Pancreas (tissue), 10 donors: ENCODE measurements at regions not wholly inside any gene's neighbourhood (a gene's known extent, or its start where the extent isn't known, plus 50 kb on each side); places are given as distances from the start of the nearest gene placed in this dataset.

Experiments used
- ATAC-seq, 4 donors: fragments of 200-7000 bp; cut with Tn5 transposase; one replicate each; pipeline versions ENCODE4 v1.8.0 to v1.9.1; 2020; ENCODE audit warnings: mild to moderate bottlenecking in 4 of 4, moderate library complexity in 4 of 4
- DNase-seq, 6 donors: peaks; one replicate each; pipeline ENCODE4 v3.0.0-alpha.2; 2020
- FAIRE-seq: peaks from 2 replicates; lab custom pipeline; 2012; peaks lifted over from hg19 to GRCh38; lab: Jason Lieb, UNC
- H3K27ac ChIP-seq, 4 donors: fragments of 200-600 bp; sonication (generic); 1 replicate in 3 of 4; 2 replicates in 1 of 4; pipeline versions ENCODE4 v1.5.0 to v1.8.0; 2020
- H3K27me3 ChIP-seq, 4 donors: fragments of 200-600 bp; one replicate each; pipeline ENCODE4 v1.8.0; 2021
- H3K36me3 ChIP-seq, 3 donors: fragments of 200-600 bp; sonication (generic) in 1 of 3; one replicate each; pipeline versions ENCODE4 v1.5.0 to v1.8.0; 2020 to 2021
- H3K4me1 ChIP-seq, 3 donors: fragments of 200-600 bp; one replicate each; pipeline ENCODE4 v1.8.0; 2021
- H3K4me3 ChIP-seq, 4 donors: fragments of 200-600 bp; sonication (generic) in 2 of 4; one replicate each; pipeline versions ENCODE4 v1.5.0 to v1.8.0; 2020 to 2021
- H3K9me3 ChIP-seq, 4 donors: fragments of 200-600 bp; one replicate each; pipeline ENCODE4 v1.8.0; 2021
- CTCF ChIP-seq, 4 donors: fragments of 200-600 bp; sonication (generic) in 3 of 4; IDR thresholded peaks; one replicate each; pipeline versions ENCODE4 v1.5.0 to v1.8.0; 2021; ENCODE audit warnings: antibody characterized with exemption in 4 of 4
- WGBS, 2 donors: extraction: QIAGEN DNeasy Blood & Tissue Kit; methylation state at CpG; one replicate each; pipeline ENCODE4 v1.1.7; 2013; 5-methylcytosine and 5-hydroxymethylcytosine counted together
- intact Hi-C, 3 donors: fragments of 100-400 bp; cut with DNase I; formaldehyde crosslinking; loops; one replicate each; pipeline versions ENCODE4 v1.11.1 to v1.14.2; 2022
- donor health status: healthy with polysubstance abuse.
- donor health status: DM: no; HTN: no; CAD: no; lungs with moderate emphysema.
- donor health status: DM: no; HTN: no; CAD: no.
- donor health status: control.
- donor health status: control.
- donor health status: Bipolar disorder and iron deficiency.
- donor health status: DM: yes; HTN: yes; CAD: no.
- donor health status: DM: no; HTN: no; CAD: no.
- donor health status: DM: no; HTN: no; CAD: no.
- donor health status: DM: yes; HTN: yes; CAD: no.

GRCh38 chr1:87959236-87959635, 630.6 kb downstream of the LMO4 start:
- Histone ChIP-seq H3K9me3 (no peaks in the 10 kb centered on the region), H3K4me3 (no peak overlapping the region), H3K4me1 (no peaks in the 10 kb centered on the region), H3K27ac (no peak overlapping the region), H3K27me3 (no peaks in the 10 kb centered on the region), H3K36me3 (no peaks in the 10 kb centered on the region)
- ATAC-seq: no peak
- no peak for FAIRE-seq
- DNase-seq: no peak
- intact Hi-C loops: loop anchor here in 1 of 3 donors (10.0 kb wide), 1 partner anchor 814 kb away; no protein-coding TSS in a partner anchor
- TF ChIP-seq CTCF (IDR thresholded peaks at IDR 0.05): no peak
- 67 to 83% methylated on average over 4 of the region's 4 CpGs for WGBS, 2 donors

DNA sequence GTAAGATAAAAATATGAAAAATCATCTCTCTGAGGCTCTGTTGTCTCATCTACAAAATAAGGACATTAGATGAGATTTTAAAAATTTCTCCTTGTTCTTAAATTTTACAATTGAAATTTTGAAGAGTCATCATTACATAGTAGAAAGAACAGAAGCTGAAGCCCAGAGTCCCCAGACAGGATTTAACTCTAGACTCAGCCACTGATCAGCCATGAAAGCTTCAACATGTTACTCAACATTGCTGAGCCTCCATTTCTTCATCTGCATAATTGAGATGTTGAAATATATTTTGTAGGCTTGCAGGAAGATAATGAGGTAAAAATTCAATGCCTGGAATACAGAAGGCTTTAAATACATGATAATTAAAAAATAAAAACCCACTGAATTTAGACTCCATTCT, 633.3 kb downstream of the LMO4 start:
- Histone ChIP-seq H3K36me3 (no peaks in the 10 kb centered on the region), H3K4me3 (no peak overlapping the region), H3K27ac (no peak overlapping the region), H3K4me1 (no peaks in the 10 kb centered on the region), H3K9me3 (no peaks in the 10 kb centered on the region), H3K27me3 (no peaks in the 10 kb centered on the region)
- no peak for FAIRE-seq
- TF ChIP-seq CTCF (IDR thresholded peaks at IDR 0.05): no peak
- no peak for DNase-seq
- no peak for ATAC-seq
- intact Hi-C loops: no loop called here

- H3K4me1 ChIP-seq: no peaks in the 10 kb centered on the region
- FAIRE-seq (no peak), ATAC-seq (no peak), DNase-seq (no peak)
- H3K27me3 ChIP-seq: no peaks in the 10 kb centered on the region
- H3K4me3 ChIP-seq: no peak overlapping the region
- TF ChIP-seq CTCF (IDR thresholded peaks at IDR 0.05): no peak
- no peaks in the 10 kb centered on the region for H3K9me3 ChIP-seq
- H3K36me3 ChIP-seq: no peaks in the 10 kb centered on the region
- H3K27ac ChIP-seq: no peak overlapping the region
- intact Hi-C loops: no loop called here
- 49 to 91% methylated on average over 2 of the region's 2 CpGs for WGBS, 2 donors
Observed at GRCh38 chr1:87963556-87963955, 634.9 kb downstream of the LMO4 start.

- no peak for FAIRE-seq
- Histone ChIP-seq H3K4me3 (no peak overlapping the region), H3K4me1 (no peaks in the 10 kb centered on the region), H3K36me3 (no peaks in the 10 kb centered on the region), H3K27ac (no peak overlapping the region), H3K27me3 (no peaks in the 10 kb centered on the region), H3K9me3 (no peaks in the 10 kb centered on the region)
- ATAC-seq: no peak
- 85 to 86% methylated on average over 5 of the region's 5 CpGs for WGBS, 2 donors
- no peak for DNase-seq
- TF ChIP-seq CTCF (IDR thresholded peaks at IDR 0.05): no peak
- intact Hi-C loops: no loop called here
Observed at GRCh38 chr1:87965193-87965592, 636.5 kb downstream of the LMO4 start.

DNA sequence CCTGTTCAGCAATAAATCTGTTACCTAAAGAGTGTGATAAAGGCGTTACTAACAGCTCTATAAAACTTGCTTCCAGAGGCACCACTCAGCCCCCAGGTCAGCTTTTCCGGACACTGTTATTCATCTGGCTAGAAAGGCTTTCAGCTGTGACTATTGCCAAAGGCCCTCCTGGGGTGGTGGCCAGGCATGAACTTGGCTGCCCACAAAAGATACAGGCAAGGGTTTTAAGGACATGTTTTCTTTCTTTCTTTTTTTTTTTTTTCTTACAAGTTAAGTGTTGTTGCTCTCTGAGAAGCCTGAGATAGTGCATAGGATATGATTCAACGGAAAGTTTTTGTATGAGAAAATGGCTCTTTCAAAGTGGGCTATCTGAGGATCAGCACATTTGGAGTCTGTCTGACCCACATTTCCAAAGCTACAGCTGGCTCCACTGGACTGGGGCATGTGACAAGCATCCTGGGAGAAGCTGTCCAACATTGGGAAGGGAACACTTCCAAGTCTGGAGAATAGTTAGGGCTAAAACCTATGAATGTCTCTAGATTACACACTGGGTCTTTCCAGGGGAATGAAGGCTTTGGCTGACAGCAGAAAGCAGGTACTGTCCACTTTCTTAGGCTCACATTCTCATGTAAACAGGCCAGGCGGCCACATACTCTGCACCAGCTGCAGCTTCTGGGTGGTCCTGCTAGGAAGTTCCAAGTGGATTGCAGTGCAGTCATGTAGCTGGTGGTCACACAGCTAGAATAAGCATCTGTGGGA, 639.7 kb downstream of the LMO4 start:
- FAIRE-seq (no peak), ATAC-seq (peak in 3 of 4 donors; percentile 14 to 60 (median 51)), DNase-seq (no peak)
- Histone ChIP-seq H3K27me3 (no peaks in the 10 kb centered on the region), H3K36me3 (no peaks in the 10 kb centered on the region), H3K4me3 (no peak overlapping the region), H3K4me1 (no peaks in the 10 kb centered on the region), H3K9me3 (no peaks in the 10 kb centered on the region), H3K27ac (no peak overlapping the region)
- intact Hi-C loops: no loop called here
- TF ChIP-seq CTCF (IDR thresholded peaks at IDR 0.05): no peak
- WGBS, 2 donors: 77 to 79% methylated on average over 4 of the region's 4 CpGs
